ENCODE measurements at regions not wholly inside any gene's neighbourhood (a gene's known extent, or its start where the extent isn't known, plus 50 kb on each side); places are given as distances from the start of the nearest gene placed in this dataset.
"Not testable (repeated sequence)": the region's sequence is repeated elsewhere in the genome, so short reads cannot be mapped to it uniquely, and the experiment has no call there.

- DNase-seq: no peak
Measured at GRCh38 chr4:82247171-82247570, 126.6 kb downstream of the HNRNPD start.

GRCh38 chr4:82241534-82241933 is 132.3 kb downstream of the HNRNPD start:
- DNase-seq: no peak

GRCh38 chr4:82240410-82240809 is 133.4 kb downstream of the HNRNPD start:
- no peak for DNase-seq

GRCh38 chr4:82237142-82237541 is 136.6 kb downstream of the HNRNPD start:
- DNase-seq: not testable (repeated sequence)

GRCh38 chr4:82235346-82235745 is 138.4 kb downstream of the HNRNPD start:
- DNase-seq: no peak

GRCh38 chr4:82232891-82233290 is 140.9 kb downstream of the HNRNPD start:
- DNase-seq: no peak

- DNase-seq: no peak
Measured at GRCh38 chr4:82231806-82232205, 142.0 kb downstream of the HNRNPD start.

GRCh38 chr4:82230306-82230705 is 143.5 kb downstream of the HNRNPD start:
- DNase-seq: no peak

- DNase-seq: no peak
Measured at GRCh38 chr4:82225030-82225429, 148.8 kb downstream of the HNRNPD start.

- no peak for DNase-seq
Measured at GRCh38 chr4:82223715-82224114, 150.1 kb downstream of the HNRNPD start.

GRCh38 chr4:82219346-82219745 is 154.4 kb downstream of the HNRNPD start:
- DNase-seq: no peak

GRCh38 chr4:82217986-82218715 is 155.6 kb downstream of the HNRNPD start:
- no peak for DNase-seq

- no peak for DNase-seq
Measured at GRCh38 chr4:82216219-82216618, 157.6 kb downstream of the HNRNPD start.

GRCh38 chr4:82215800-82216199 is 158.0 kb downstream of the HNRNPD start:
- no peak for DNase-seq

GRCh38 chr4:82215039-82215438 is 158.8 kb downstream of the HNRNPD start:
- DNase-seq: no peak

- no peak for DNase-seq
Measured at GRCh38 chr4:82213485-82214417, 160.0 kb downstream of the HNRNPD start.

- peak; percentile 22 to 28 for DNase-seq
Measured at GRCh38 chr4:82201805-82202641, 171.8 kb downstream of the HNRNPD start.

GRCh38 chr4:82201303-82201702 is 172.5 kb downstream of the HNRNPD start:
- DNase-seq: no peak

GRCh38 chr4:82200046-82200445 is 173.7 kb downstream of the HNRNPD start:
- no peak for DNase-seq

GRCh38 chr4:82194329-82194728 is 179.5 kb downstream of the HNRNPD start:
- DNase-seq: no peak

- DNase-seq: no peak
Measured at GRCh38 chr4:82192017-82192673, 181.6 kb downstream of the HNRNPD start.

GRCh38 chr4:82181789-82182188 is 192.0 kb downstream of the HNRNPD start:
- DNase-seq: no peak

- DNase-seq: no peak
Measured at GRCh38 chr4:82172186-82172585, 201.6 kb downstream of the HNRNPD start.

Measured in NCI-H187 (cell line).